ENCODE measurements at regions not wholly inside any gene's neighbourhood (a gene's known extent, or its start where the extent isn't known, plus 50 kb on each side); places are given as distances from the start of the nearest gene placed in this dataset.
"Not testable (repeated sequence)": the region's sequence is repeated elsewhere in the genome, so short reads cannot be mapped to it uniquely, and the experiment has no call there.

GRCh38 chr13:52324831-52325230, 81.1 kb downstream of the THSD1 start:
- not testable (repeated sequence) for DNase-seq

- DNase-seq = no peak
These were observed 86.1 kb downstream of the THSD1 start for GRCh38 chr13:52319876-52320275.

GRCh38 chr13:52309833-52310232, 96.1 kb downstream of the THSD1 start:
- not testable (repeated sequence) for DNase-seq

- not testable (repeated sequence) for DNase-seq
These were observed 99.6 kb downstream of the THSD1 start for GRCh38 chr13:52306336-52306735.

GRCh38 chr13:52303098-52303497, 102.9 kb downstream of the THSD1 start:
- not testable (repeated sequence) for DNase-seq

GRCh38 chr13:52302688-52303087, 103.3 kb downstream of the THSD1 start:
- not testable (repeated sequence) for DNase-seq

- not testable (repeated sequence) for DNase-seq
These were observed 104.1 kb downstream of the THSD1 start for GRCh38 chr13:52301810-52302400.

GRCh38 chr13:52298079-52298661, 107.8 kb downstream of the THSD1 start:
- DNase-seq = not testable (repeated sequence)

- DNase-seq = not testable (repeated sequence)
These were observed 117.1 kb downstream of the THSD1 start for GRCh38 chr13:52288891-52289290.

GRCh38 chr13:52281387-52281786, 122.0 kb upstream of the NEK3 start:
- DNase-seq = not testable (repeated sequence)

GRCh38 chr13:52279408-52279807, 120.0 kb upstream of the NEK3 start:
- not testable (repeated sequence) for DNase-seq

- not testable (repeated sequence) for DNase-seq
These were observed 94.9 kb upstream of the NEK3 start for GRCh38 chr13:52254299-52254698.

GRCh38 chr13:52240752-52241151, 81.4 kb upstream of the NEK3 start:
- DNase-seq = not testable (repeated sequence)

- DNase-seq = peak in 33 of 51 donors; percentile 1 to 64 (median 15)
These were observed 76.7 kb upstream of the NEK3 start for GRCh38 chr13:52235900-52236595.

- DNase-seq = not testable (repeated sequence)
These were observed 75.5 kb upstream of the NEK3 start for GRCh38 chr13:52234928-52235327.

GRCh38 chr13:52223063-52223462, 63.7 kb upstream of the NEK3 start:
- not testable (repeated sequence) for DNase-seq

GRCh38 chr13:52213920-52214319, 54.5 kb upstream of the NEK3 start:
- not testable (repeated sequence) for DNase-seq

GRCh38 chr13:52212886-52213285, 53.5 kb upstream of the NEK3 start:
- not testable (repeated sequence) for DNase-seq

- DNase-seq = not testable (repeated sequence)
These were observed 52.0 kb upstream of the NEK3 start for GRCh38 chr13:52211416-52211776.

GRCh38 chr13:52210564-52211415, 51.4 kb upstream of the NEK3 start:
- not testable (repeated sequence) for DNase-seq

Measured in hypothalamus (tissue), 51 donors.